Neural crest cell (in vitro differentiated cells): ENCODE measurements at regions not wholly inside any gene's neighbourhood (a gene's known extent, or its start where the extent isn't known, plus 50 kb on each side); places are given as distances from the start of the nearest gene placed in this dataset.
"Not testable (repeated sequence)": the region's sequence is repeated elsewhere in the genome, so short reads cannot be mapped to it uniquely, and the experiment has no call there.

Experiments used
- DNase-seq: peaks from one replicate; pipeline ENCODE4 v3.0.0; 2021; ENCODE audit warnings: low read depth, mixed read lengths, low spot score
- H3K27ac Mint-ChIP-seq: one replicate; pipeline ENCODE4 v1.8.0; 2021; ENCODE audit warnings: mild to moderate bottlenecking, mixed read lengths; ENCODE audit not compliant: unreplicated experiment
- H3K27me3 Mint-ChIP-seq: 2 replicates; pipeline ENCODE4 v1.8.0; 2021; ENCODE audit warnings: low read depth, mild to moderate bottlenecking, mixed read lengths
- H3K36me3 Mint-ChIP-seq: 2 replicates; pipeline ENCODE4 v1.8.0; 2021; ENCODE audit warnings: low read depth, mild to moderate bottlenecking, mixed read lengths
- H3K4me1 Mint-ChIP-seq: 2 replicates; pipeline ENCODE4 v1.8.0; 2021; ENCODE audit warnings: mixed read lengths
- H3K4me3 Mint-ChIP-seq: one replicate; pipeline ENCODE4 v1.8.0; 2021; ENCODE audit warnings: mild to moderate bottlenecking, mixed read lengths
- H3K9me3 Mint-ChIP-seq: 2 replicates; pipeline ENCODE4 v1.8.0; 2021; ENCODE audit warnings: mixed read lengths
- TF ChIP-seq, protein P1 (sequence below): fragments of 200-600 bp; sonication (generic); conservative IDR thresholded peaks from 2 replicates; pipeline ENCODE4 v1.5.0; 2021; ENCODE audit warnings: antibody characterized with exemption, mild to moderate bottlenecking

DNA sequence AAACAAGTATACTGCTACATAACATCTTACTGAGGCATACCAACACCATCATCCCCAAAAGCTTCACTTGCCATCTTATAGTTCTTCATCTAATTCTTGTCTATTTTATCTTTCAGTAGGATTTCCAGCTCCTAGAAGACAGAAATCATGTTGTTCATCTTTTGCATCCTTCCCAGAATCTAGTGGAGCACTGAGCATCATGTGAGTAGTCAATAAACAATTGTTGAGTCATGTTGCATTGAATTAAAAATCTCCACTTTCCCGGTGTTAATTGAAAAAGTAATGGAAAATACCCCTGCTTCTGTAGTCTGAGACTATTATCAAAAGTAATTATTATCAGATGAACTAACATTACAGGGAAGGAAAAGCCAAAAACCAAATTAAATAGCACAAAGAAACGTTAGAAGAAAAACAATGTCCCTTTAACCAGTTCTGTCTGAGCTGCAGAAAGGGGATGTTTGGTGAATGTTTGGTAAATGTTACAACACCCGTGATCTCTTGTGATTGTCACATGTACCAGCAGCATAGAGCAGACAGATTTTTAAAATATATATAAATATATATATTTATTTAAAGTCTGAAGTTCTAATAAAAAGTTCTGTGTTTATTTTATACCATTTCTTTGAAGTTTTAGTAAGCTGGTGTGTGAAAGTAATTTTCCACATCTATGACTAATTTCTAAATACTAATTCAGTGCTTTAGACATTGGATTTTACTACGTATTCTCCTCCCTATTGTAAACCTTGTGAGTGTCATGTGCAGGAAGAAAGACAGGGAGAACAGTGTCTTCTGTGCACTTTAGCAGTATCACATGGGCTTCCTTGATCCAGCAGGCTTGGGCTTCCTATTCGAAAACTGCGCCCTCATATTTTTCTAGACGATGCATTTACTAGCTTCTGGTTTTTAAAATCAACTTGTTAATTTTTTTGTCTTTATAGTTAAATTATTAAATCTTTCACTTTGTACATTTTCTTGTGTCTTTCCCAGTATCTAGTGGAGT lies 85.6 kb downstream of the RAP2B start:
- Mint-ChIP-seq H3K27me3 (no peaks in the 10 kb centered on the region), H3K4me3 (no peak overlapping the region), H3K4me1 (no peaks in the 10 kb centered on the region), H3K27ac (no peak overlapping the region), H3K36me3 (no peaks in the 10 kb centered on the region), H3K9me3 (no peaks in the 10 kb centered on the region)
- DNase-seq: no peak
- TF ChIP-seq, protein P1, sequence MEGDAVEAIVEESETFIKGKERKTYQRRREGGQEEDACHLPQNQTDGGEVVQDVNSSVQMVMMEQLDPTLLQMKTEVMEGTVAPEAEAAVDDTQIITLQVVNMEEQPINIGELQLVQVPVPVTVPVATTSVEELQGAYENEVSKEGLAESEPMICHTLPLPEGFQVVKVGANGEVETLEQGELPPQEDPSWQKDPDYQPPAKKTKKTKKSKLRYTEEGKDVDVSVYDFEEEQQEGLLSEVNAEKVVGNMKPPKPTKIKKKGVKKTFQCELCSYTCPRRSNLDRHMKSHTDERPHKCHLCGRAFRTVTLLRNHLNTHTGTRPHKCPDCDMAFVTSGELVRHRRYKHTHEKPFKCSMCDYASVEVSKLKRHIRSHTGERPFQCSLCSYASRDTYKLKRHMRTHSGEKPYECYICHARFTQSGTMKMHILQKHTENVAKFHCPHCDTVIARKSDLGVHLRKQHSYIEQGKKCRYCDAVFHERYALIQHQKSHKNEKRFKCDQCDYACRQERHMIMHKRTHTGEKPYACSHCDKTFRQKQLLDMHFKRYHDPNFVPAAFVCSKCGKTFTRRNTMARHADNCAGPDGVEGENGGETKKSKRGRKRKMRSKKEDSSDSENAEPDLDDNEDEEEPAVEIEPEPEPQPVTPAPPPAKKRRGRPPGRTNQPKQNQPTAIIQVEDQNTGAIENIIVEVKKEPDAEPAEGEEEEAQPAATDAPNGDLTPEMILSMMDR: no peak

DNA sequence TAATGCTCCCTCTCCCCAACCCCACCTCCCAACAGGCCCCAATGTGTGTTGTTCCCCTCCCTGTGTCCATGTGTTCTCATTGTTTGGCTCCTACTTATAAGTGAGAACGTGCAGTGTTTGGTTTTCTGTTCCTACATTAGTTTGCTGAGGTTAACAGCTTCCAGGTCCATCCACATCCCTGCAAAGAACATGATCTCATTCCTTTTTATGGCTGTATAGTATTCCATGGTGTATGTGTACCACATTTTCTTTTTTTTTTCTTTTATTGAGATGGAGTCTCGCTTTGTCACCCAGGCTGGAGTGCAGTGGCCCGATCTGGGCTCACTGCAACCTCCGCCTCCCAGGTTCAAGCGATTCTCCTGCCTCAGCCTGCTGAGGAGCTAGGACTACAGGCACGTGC lies 86.8 kb downstream of the RAP2B start:
- H3K27ac Mint-ChIP-seq, H3K36me3 Mint-ChIP-seq, H3K27me3 Mint-ChIP-seq, H3K4me3 Mint-ChIP-seq, H3K4me1 Mint-ChIP-seq, DNase-seq, H3K9me3 Mint-ChIP-seq: not testable (repeated sequence)

GRCh38 chr3:153249906-153250305 lies 87.9 kb downstream of the RAP2B start:
- H3K4me1 Mint-ChIP-seq: no peaks in the 10 kb centered on the region
- no peaks in the 10 kb centered on the region for H3K27me3 Mint-ChIP-seq

DNA sequence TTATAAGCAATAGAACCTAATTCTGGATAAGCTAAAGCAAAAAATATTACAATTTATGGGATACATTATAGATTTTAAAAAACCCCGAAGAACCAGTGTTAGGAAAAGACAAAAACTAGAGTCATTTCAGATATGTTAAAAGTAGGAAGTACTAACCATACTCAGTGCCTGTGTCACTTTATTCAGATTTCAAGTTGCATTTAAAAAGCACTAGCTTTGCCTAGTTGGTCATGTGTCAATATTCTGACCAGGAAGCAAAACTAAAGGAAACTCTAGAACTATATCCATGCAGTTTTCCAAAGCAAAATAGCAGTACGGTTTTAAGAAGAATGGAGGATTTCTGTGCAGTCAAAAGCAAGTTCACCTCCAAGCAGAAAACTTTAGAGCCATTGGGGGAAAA lies 88.4 kb downstream of the RAP2B start:
- Mint-ChIP-seq H3K36me3 (no peaks in the 10 kb centered on the region), H3K4me1 (no peaks in the 10 kb centered on the region), H3K4me3 (no peak overlapping the region), H3K27ac (no peak overlapping the region), H3K27me3 (no peaks in the 10 kb centered on the region), H3K9me3 (no peaks in the 10 kb centered on the region)
- TF ChIP-seq, protein P1: no peak
- no peak for DNase-seq

More at GRCh38 chr3:153249906-153250305, 87.9 kb downstream of the RAP2B start:
- H3K27ac Mint-ChIP-seq: no peak overlapping the region
- TF ChIP-seq, protein P1: no peak
- no peak for DNase-seq
- H3K4me3 Mint-ChIP-seq: no peak overlapping the region
- no peaks in the 10 kb centered on the region for H3K36me3 Mint-ChIP-seq
- no peaks in the 10 kb centered on the region for H3K9me3 Mint-ChIP-seq

DNA sequence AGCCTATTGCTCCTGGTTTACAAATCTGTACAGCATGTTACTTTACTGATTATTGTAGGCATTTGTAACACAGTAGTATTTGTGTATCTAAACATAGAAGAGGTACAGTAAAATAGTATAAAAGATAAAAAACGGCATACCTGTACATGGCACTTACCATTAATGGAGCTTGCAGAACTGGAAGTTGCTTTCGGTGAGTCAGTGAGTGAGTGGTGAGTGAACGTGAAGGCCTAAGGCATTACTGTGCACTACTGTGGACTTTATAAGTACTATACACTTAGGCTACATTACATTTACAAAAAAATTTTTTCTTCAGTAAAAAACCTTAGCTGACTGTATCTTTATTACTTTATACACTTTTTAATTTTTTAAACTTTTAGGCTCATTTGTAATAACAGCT lies 90.9 kb downstream of the RAP2B start:
- no peaks in the 10 kb centered on the region for H3K36me3 Mint-ChIP-seq
- no peak overlapping the region for H3K4me3 Mint-ChIP-seq
- no peak overlapping the region for H3K27ac Mint-ChIP-seq
- no peak for DNase-seq
- no peaks in the 10 kb centered on the region for H3K27me3 Mint-ChIP-seq
- no peaks in the 10 kb centered on the region for H3K4me1 Mint-ChIP-seq
- TF ChIP-seq, protein P1: no peak
- no peaks in the 10 kb centered on the region for H3K9me3 Mint-ChIP-seq

- no peaks in the 10 kb centered on the region for H3K27me3 Mint-ChIP-seq
- no peak overlapping the region for H3K27ac Mint-ChIP-seq
- H3K4me1 Mint-ChIP-seq: no peaks in the 10 kb centered on the region
- no peak overlapping the region for H3K4me3 Mint-ChIP-seq
- DNase-seq: no peak
- no peaks in the 10 kb centered on the region for H3K36me3 Mint-ChIP-seq
- H3K9me3 Mint-ChIP-seq: no peaks in the 10 kb centered on the region
- TF ChIP-seq, protein P1: no peak
Measured at GRCh38 chr3:153254361-153254760, 92.3 kb downstream of the RAP2B start.
